Fibroblast of peridontal ligament (primary cell): ENCODE measurements at regions not wholly inside any gene's neighbourhood (a gene's known extent, or its start where the extent isn't known, plus 50 kb on each side); places are given as distances from the start of the nearest gene placed in this dataset.
A peak's percentile ranks its signal among the peaks of the same experiment; 100 is the strongest.
"Not testable (repeated sequence)": the region's sequence is repeated elsewhere in the genome, so short reads cannot be mapped to it uniquely, and the experiment has no call there.

Source experiments
- DNase-seq: peaks from one replicate; pipeline ENCODE4 v3.0.0-alpha.2; 2010; ENCODE audit errors: extremely low read depth

DNA sequence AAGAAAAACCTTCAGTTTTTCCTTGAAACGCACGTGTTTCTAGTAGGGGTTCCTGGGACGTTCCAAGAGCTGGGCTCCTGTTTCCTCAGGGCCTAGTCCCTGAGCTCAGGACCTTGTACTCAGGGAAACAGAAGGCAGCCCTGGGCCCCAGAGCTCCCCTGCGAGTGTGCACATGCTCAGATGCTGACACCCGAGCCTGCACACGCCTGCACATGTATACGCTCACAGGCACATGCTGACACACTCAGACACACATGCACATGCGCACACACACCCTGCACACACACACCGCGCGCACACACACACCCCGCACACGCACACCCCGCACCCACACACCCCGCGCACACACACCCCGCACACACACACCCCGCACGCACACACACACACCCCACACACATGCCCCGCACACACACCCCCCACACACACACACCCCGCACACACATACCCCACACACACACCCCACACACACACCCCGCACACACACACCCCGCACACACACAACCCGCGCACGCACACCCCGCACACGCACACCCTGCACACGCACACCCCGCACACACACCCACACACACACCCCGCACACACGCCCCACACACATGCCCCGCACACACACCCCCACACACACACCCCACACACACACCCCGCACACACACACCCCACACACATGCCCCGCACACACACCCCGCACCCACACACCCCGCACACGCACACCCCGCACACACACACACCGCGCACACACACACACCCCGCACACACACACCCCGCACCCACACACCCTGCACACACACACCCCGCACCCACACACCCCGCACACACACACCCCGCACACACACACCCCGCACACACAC, 52.2 kb downstream of the CALML3 start:
- DNase-seq: no peak

- not testable (repeated sequence) for DNase-seq
Observed at GRCh38 chr10:5580038-5580428, 55.3 kb downstream of the CALML3 start.

- no peak for DNase-seq
Observed at GRCh38 chr10:5581670-5582566, 57.2 kb downstream of the CALML3 start.

- no peak for DNase-seq
Observed at GRCh38 chr10:5582736-5583135, 58.0 kb downstream of the CALML3 start.

DNA sequence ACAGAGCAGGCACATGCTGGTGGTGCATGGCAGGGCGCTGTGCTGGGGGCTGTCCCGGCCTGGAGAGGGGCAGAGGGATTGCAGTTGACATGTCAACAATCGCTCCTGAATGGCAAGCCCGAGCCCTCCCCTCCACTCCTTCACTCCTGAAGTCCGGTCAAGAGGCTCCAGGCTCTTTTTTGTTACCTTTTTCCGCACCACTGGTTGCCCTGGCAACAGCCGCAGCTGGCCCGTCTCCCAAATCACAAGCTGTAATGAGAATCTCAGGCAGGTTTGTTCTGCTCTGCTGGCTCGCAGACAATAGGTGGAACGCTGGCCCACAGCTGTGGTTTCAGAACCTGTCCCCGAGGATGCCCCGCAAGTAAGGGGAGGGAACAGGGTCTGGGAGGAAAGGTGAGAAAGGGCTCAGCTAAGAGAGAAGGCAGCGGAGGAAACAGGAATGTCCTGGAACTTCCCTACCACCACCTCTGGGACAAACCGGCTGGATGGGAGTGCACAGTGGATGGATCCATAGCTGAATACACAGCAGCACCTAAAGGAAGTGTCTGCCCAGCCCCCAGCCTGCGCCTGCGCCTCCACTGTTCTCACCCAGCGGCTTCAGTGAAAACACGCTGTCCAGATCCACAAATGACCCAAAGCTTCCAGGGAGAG, 58.9 kb downstream of the CALML3 start:
- no peak for DNase-seq

DNA sequence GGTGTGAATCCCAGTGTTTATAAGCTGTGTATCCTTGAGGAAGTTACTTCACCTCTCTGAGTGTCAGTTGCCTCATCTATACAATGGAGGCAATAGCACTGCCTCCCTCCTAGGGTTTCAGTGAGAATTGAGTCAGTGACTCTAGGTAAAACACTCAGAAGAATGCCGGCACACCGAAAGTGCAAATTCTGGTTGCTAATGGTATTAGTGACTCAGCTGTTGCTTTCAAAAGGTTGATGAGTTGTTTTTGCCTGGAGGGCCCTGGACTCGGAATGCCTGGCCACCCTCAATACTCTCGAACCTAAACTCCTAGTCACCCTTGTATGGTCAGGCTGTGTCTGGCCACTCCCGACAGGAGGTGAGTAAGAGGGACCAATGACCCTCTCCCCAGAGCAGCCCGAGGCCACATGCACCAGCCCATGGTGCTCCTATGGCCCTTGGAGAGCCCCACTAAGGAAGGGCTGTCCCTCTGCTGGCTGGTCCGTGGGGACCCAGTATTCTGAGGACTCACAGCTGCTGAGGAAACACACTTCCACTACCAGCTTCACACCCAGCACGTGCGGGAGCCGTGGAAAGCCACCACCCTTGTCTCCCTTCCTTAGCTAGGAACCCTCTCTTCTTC, 60.2 kb downstream of the CALML3 start:
- no peak for DNase-seq

DNA sequence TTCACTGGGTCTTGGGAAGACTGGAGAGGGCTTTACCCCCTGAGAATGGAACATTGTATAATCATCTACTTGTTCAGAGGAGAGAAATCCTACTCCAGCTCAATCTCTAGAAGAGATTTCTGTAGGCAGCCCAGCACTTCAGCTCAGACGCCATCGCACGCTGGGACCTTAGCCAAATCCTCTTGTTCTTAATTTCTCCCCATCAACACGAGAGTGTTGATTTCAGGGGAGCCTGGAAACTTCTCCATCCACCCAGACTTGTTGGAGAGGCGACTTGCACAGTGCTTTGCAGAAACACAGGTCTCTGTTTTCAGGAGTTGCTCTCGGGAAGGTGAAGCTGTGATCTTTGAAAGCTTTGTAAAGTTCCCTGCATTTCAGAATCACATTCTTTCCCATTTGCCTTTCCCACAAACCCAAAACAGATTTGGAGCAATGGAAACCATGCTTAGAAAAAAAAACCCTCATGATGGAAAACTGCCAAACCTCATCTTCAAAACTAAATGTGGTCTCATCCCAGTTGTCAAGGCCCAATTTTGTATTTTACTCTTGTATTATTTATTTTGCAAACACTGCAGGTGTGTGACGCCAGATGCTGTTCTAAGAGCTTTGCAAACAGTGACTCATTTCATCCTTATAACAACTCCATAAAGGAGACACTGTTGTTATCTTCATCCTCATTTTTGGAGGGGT, 60.9 kb downstream of the CALML3 start:
- peak; percentile 81 for DNase-seq

DNA sequence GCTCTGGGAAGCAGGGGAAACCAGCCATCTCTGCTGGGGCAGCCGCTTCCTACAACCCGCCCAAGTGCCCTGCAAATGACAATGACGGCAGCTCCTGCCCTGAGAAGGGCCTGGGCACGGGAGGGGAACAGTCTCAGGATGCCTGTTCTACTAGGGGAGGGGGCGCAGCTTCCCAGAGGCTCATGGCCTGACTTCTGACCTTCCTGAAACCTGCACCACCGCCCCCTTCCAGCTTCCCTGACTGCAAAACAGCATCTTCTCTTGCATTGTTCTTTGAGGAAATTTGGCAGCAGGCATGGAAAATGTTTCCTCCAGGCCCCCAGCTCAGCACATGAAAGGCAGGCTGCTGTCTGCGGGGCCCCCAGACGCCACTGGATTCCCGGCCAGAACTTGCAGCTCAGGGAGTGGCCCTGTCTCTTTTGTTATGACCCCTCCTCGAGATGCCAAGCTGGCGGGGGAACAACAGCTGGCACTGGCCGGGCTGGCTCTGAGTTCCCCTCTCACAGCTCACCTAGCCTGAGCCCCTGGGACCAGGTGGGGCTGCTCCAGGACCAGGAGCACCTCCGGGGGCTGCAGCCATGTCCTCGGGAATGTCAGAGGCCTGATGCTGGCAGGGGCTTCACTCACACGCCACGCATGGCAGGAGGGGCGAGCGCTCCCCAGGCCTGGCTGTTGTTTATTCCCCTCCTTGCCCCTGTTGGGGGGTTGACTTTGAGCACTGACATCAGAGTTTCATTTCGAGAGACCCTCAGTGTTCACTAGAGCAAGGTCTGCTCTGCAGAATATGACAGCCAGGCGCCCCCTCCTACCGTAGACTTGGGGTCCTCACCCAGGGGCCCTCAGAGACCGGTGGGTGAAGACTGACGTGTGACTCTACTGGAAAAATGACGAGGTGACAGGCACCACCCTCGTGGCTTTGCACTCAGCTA, 62.7 kb downstream of the CALML3 start:
- no peak for DNase-seq

DNA sequence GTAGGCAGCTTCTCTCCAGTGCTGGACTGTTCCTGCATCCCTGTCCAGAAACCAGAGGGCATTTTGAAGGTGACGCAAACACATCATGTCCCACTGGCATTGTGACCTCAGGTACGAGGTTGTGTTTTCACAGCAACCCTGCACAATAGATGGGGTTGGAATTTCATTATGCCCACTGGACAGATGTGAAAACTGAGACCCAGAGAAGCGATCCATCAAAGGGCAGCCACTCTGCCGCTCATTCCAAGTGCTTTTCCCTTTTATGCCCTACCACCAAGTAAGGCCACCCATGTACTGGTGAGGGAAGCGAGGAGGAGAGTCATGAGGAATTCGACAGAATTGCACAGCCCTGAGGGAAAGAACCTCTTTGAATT, 63.3 kb downstream of the CALML3 start:
- no peak for DNase-seq

DNA sequence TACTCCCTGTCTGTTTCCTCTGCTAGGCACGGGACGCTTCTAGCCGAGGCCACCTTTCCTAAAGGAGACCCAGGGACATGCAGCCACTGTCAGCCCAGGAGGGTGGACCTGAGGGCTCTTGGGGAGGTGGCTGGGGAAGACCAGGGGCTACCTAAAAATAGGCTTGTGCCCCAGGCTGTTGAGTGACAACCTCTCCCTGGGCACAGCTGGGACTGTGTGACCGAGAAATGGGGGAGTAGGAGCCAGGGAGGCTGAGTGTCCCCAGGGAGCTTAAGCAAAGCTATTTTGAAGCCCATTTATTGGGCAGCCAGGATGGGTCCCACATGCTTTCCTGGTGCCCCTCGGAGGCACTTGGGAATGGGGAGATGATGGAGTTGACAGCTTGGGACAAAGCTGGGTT, 63.8 kb downstream of the CALML3 start:
- DNase-seq: no peak
